ENCODE measurements at regions not wholly inside any gene's neighbourhood (a gene's known extent, or its start where the extent isn't known, plus 50 kb on each side); places are given as distances from the start of the nearest gene placed in this dataset.

DNA sequence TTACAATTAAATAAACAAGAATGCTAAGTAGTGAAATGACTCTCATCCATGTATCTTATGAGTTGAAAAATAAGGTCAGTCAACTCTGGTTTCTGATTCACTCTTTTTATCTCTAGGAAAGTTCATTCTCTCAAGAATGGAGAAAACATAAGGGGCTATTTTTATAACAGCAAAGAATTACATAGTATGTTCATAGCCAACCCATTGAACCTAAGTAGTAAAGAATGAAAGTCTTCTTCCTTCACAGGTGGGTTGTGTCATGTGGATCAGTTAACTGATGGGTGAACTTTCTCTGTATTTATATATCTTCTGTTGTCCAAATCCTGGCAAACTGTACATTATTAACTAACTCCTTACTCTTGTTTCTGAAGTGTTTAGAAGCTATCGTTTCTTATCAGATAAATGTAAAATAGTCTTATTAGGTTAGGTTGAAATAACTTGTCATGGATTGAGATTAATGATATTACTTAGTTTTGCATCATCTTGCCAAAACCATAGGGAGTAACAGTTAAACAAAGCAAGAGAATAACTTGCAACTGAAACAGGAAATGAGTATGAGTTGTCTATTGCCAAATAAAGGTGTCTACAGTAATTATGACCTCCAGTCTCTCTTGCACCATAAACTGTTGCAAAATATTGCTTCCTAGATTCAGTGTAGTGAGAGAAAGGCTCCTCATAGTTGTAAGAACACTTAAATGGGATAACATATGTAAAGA lies 86.8 kb downstream of the ANKRD7 start:
- no peaks in the 10 kb centered on the region for H3K36me3 ChIP-seq
- H3K27me3 ChIP-seq (ENCODE audit: low read depth), result no peaks in the 10 kb centered on the region
- H3K9me3 ChIP-seq (replicated peaks), result peaks cover 45% of the 10 kb centered on the region
- intact Hi-C loops (cut with micrococcal nuclease), result no loop called here
- TF ChIP-seq, protein P1, sequence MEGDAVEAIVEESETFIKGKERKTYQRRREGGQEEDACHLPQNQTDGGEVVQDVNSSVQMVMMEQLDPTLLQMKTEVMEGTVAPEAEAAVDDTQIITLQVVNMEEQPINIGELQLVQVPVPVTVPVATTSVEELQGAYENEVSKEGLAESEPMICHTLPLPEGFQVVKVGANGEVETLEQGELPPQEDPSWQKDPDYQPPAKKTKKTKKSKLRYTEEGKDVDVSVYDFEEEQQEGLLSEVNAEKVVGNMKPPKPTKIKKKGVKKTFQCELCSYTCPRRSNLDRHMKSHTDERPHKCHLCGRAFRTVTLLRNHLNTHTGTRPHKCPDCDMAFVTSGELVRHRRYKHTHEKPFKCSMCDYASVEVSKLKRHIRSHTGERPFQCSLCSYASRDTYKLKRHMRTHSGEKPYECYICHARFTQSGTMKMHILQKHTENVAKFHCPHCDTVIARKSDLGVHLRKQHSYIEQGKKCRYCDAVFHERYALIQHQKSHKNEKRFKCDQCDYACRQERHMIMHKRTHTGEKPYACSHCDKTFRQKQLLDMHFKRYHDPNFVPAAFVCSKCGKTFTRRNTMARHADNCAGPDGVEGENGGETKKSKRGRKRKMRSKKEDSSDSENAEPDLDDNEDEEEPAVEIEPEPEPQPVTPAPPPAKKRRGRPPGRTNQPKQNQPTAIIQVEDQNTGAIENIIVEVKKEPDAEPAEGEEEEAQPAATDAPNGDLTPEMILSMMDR (IDR thresholded peaks at IDR 0.05; ENCODE audit: borderline replicate concordance), result no peak
- H3K4me1 ChIP-seq, result no peaks in the 10 kb centered on the region
- no peak overlapping the region for H3K4me3 ChIP-seq
- no peak for DNase-seq
- no peak overlapping the region for H3K27ac ChIP-seq (replicated peaks)

DNA sequence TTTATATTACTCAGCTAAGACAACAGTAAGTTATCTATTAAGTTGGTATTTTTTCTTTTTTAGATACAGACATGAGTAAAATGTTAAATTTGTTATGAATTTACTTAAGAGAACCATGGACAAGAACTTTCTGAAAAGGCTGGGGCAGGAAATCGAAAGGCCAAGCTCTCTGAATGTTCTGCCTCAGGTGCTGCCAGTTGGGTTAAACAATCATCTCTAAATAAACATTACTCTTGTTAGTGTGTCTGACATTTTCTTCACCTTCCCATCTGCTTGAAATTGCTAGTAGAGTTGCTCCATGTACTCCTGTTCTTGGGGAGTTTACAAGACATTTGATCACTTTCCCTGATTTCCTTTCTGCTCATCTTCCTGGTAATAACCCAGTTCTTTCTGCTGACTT lies 87.5 kb downstream of the ANKRD7 start:
- no peaks in the 10 kb centered on the region for H3K27me3 ChIP-seq (ENCODE audit: low read depth)
- H3K4me3 ChIP-seq, result no peak overlapping the region
- no peak overlapping the region for H3K27ac ChIP-seq (replicated peaks)
- peaks cover 45% of the 10 kb centered on the region for H3K9me3 ChIP-seq (replicated peaks)
- DNase-seq, result no peak
- intact Hi-C loops (cut with micrococcal nuclease), result no loop called here
- no peaks in the 10 kb centered on the region for H3K36me3 ChIP-seq
- TF ChIP-seq, protein P1 (IDR thresholded peaks at IDR 0.05; ENCODE audit: borderline replicate concordance), result no peak
- no peaks in the 10 kb centered on the region for H3K4me1 ChIP-seq

DNA sequence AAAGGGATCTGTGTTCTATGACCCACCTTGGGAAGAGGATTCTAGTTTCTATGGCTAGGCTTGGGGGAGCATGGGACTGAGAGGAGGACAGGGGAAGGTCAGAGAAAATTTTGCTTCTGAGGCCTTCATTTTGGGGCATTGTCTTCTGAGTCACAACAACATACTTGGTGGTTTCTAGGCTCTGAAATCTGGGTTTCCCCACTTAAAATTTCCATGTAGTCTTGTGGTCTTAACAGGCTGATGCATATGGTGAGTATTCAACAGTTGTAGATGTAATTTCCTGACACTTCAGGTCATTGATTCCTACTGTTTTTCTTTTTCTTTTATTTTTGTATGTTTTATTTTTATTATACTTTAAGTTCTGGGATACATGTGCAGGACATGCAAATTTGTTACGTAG lies 88.5 kb downstream of the ANKRD7 start:
- no peaks in the 10 kb centered on the region for H3K27me3 ChIP-seq (ENCODE audit: low read depth)
- H3K27ac ChIP-seq (replicated peaks), result no peak overlapping the region
- DNase-seq, result no peak
- peaks cover 45% of the 10 kb centered on the region for H3K9me3 ChIP-seq (replicated peaks)
- no peaks in the 10 kb centered on the region for H3K4me1 ChIP-seq
- no peaks in the 10 kb centered on the region for H3K36me3 ChIP-seq
- H3K4me3 ChIP-seq, result no peak overlapping the region
- intact Hi-C loops (cut with micrococcal nuclease), result no loop called here
- TF ChIP-seq, protein P1 (IDR thresholded peaks at IDR 0.05; ENCODE audit: borderline replicate concordance), result no peak

DNA sequence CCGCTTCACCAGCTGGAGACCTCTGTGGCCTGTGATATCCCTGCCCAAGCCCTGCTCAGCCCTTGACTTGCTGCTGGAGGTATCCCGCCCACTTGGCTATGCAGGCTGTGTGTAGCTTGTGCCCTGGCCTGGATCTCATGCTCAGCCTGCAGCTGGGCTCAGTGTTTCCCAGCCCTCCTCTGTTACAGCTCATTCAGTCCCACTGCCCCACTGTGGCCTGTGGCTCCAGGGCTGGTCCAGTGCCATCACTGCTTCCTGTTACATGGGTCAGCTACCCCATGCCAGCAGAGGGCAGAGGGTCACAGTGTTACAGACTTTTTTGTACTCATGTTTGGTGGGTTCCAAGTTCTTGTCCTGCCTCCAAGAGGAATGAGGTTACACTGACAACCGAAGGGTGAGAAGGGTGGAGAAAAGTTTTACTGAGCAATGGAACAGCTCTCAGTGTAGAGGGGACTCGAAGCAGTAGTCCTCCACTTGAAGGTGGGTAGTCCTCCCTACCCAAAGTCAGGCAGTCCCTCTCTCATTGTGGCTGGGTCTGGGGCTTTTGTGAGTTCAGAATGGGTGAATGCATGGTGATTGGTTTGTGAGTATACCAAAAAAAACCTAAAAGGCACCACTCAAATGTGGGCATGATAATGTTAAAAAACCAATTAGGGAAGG lies 100.4 kb downstream of the ANKRD7 start:
- H3K36me3 ChIP-seq, result no peaks in the 10 kb centered on the region
- intact Hi-C loops (cut with micrococcal nuclease), result no loop called here
- H3K9me3 ChIP-seq (replicated peaks), result no peaks in the 10 kb centered on the region
- no peaks in the 10 kb centered on the region for H3K4me1 ChIP-seq
- TF ChIP-seq, protein P1 (IDR thresholded peaks at IDR 0.05; ENCODE audit: borderline replicate concordance), result no peak
- H3K27me3 ChIP-seq (ENCODE audit: low read depth), result no peaks in the 10 kb centered on the region
- DNase-seq, result no peak
- H3K27ac ChIP-seq (replicated peaks), result no peak overlapping the region
- H3K4me3 ChIP-seq, result no peak overlapping the region

DNA sequence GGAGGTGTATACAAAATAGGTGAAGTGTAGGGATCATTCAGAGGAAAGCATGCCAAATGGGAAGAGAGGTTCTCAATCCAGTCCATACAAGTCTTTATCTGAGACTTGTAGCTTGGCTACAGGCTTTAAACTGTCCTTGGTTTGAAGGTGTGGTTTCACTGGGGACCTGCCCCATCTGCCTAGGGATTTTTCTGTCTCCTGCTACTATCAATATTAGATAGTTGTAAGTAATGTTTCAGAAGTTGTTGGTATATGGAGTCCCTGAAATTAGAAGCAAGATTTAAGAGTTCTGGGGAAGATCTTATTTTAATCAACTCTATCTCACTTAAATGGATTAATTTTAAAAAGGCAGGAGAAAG lies 100.9 kb downstream of the ANKRD7 start:
- no peak for DNase-seq
- H3K4me1 ChIP-seq, result no peaks in the 10 kb centered on the region
- H3K36me3 ChIP-seq, result no peaks in the 10 kb centered on the region
- no peaks in the 10 kb centered on the region for H3K27me3 ChIP-seq (ENCODE audit: low read depth)
- intact Hi-C loops (cut with micrococcal nuclease), result no loop called here
- no peak overlapping the region for H3K27ac ChIP-seq (replicated peaks)
- H3K9me3 ChIP-seq (replicated peaks), result no peaks in the 10 kb centered on the region
- TF ChIP-seq, protein P1 (IDR thresholded peaks at IDR 0.05; ENCODE audit: borderline replicate concordance), result no peak
- no peak overlapping the region for H3K4me3 ChIP-seq
